ENCODE measurements at regions not wholly inside any gene's neighbourhood (a gene's known extent, or its start where the extent isn't known, plus 50 kb on each side); places are given as distances from the start of the nearest gene placed in this dataset.

GRCh38 chr2:58803192-58803591 is 562.1 kb upstream of the FANCL start:
- intact Hi-C loops (cut with DNase I) = no loop called here
- no peaks in the 10 kb centered on the region for H3K9me3 ChIP-seq
- H3K27me3 ChIP-seq = no peaks in the 10 kb centered on the region
- no peak overlapping the region for H3K27ac ChIP-seq
- WGBS, 2 donors = 44 to 59% methylated on average over 2 of the region's 2 CpGs
- ATAC-seq = no peak
- no peaks in the 10 kb centered on the region for H3K4me1 ChIP-seq
- H3K36me3 ChIP-seq (replicated peaks in 1 of 2; ENCODE audit: insufficient read depth in 1 of 2, low read depth in 2 of 2) = no peaks in the 10 kb centered on the region
- TF ChIP-seq POLR2A (IDR thresholded peaks at IDR 0.05) = no peak
- TF ChIP-seq, protein P1, sequence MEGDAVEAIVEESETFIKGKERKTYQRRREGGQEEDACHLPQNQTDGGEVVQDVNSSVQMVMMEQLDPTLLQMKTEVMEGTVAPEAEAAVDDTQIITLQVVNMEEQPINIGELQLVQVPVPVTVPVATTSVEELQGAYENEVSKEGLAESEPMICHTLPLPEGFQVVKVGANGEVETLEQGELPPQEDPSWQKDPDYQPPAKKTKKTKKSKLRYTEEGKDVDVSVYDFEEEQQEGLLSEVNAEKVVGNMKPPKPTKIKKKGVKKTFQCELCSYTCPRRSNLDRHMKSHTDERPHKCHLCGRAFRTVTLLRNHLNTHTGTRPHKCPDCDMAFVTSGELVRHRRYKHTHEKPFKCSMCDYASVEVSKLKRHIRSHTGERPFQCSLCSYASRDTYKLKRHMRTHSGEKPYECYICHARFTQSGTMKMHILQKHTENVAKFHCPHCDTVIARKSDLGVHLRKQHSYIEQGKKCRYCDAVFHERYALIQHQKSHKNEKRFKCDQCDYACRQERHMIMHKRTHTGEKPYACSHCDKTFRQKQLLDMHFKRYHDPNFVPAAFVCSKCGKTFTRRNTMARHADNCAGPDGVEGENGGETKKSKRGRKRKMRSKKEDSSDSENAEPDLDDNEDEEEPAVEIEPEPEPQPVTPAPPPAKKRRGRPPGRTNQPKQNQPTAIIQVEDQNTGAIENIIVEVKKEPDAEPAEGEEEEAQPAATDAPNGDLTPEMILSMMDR (IDR thresholded peaks at IDR 0.05) = no peak
- DNase-seq = no peak
- H3K4me3 ChIP-seq = no peak overlapping the region

DNA sequence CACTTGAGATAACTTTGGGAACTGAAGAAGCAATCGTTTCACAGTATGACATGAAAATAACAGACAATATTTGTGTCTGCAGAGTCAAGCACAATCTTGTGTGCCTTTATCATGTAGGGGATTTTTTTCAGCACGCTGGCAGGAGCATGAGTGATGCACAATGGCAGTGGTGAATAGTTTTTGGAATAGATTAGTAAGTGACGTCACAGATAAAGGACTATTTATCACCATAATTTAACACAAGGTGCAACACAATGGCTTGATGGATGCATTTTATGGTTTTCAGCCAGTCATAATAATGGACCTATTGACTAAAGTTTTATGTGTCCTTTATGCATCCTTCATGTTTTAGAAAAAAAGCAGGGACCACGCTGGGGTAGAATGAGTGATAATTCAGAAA is 559.8 kb upstream of the FANCL start:
- TF ChIP-seq POLR2A (IDR thresholded peaks at IDR 0.05) = no peak
- TF ChIP-seq, protein P1 (IDR thresholded peaks at IDR 0.05) = no peak
- Histone ChIP-seq H3K36me3 (replicated peaks in 1 of 2; ENCODE audit: insufficient read depth in 1 of 2, low read depth in 2 of 2) (no peaks in the 10 kb centered on the region), H3K4me3 (no peak overlapping the region), H3K27ac (no peak overlapping the region), H3K4me1 (no peaks in the 10 kb centered on the region), H3K9me3 (no peaks in the 10 kb centered on the region), H3K27me3 (no peaks in the 10 kb centered on the region)
- WGBS, 2 donors = 48 to 54% methylated on average over 4 of the region's 4 CpGs
- intact Hi-C loops (cut with DNase I) = no loop called here
- ATAC-seq (no peak), DNase-seq (no peak)

GRCh38 chr2:58798676-58799208 is 557.6 kb upstream of the FANCL start:
- Histone ChIP-seq H3K9me3 (no peaks in the 10 kb centered on the region), H3K27me3 (no peaks in the 10 kb centered on the region), H3K36me3 (replicated peaks in 1 of 2; ENCODE audit: insufficient read depth in 1 of 2, low read depth in 2 of 2) (no peaks in the 10 kb centered on the region), H3K4me1 (no peaks in the 10 kb centered on the region), H3K27ac (no peak overlapping the region), H3K4me3 (no peak overlapping the region)
- TF ChIP-seq POLR2A (IDR thresholded peaks at IDR 0.05) = no peak
- TF ChIP-seq, protein P1 (IDR thresholded peaks at IDR 0.05) = no peak
- intact Hi-C loops (cut with DNase I) = no loop called here
- DNase-seq = no peak
- no peak for ATAC-seq
- WGBS, 2 donors = 81 to 82% methylated on average over 6 of the region's 6 CpGs

DNA sequence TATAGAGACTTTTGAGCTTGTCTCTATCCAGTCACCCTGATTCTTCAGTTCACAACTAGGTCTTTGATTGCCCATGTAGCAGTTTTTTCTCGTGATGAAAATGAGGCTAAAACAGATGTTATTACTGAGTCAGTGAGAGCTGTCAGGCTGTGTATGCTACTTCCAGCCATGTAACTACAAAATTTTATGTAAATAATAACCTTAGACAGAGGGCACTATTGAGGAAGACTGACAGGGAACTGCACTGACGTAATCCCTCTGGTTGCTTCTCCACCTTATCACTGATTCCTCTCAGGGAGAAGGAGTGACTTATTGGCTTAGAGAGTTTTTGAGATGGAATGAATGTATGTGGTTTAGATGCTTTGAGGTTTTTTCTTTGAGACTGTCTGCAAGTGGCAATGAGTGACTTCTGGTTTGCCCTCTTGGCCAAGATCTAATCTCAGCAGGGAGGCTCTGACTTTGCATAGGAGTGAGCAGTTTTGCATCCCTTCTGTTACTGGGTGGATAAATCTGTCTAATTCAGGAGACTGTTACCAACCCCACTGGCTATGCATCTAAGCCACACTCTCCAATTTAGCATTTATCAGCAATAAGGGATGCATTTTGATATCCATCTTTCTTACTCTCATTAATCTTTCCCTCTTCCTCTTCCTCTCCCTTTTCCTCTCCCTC is 555.2 kb upstream of the FANCL start:
- intact Hi-C loops (cut with DNase I) = no loop called here
- no peaks in the 10 kb centered on the region for H3K27me3 ChIP-seq
- H3K4me1 ChIP-seq = no peaks in the 10 kb centered on the region
- H3K27ac ChIP-seq = no peak overlapping the region
- WGBS, 2 donors = 46 to 52% methylated on average over 2 of the region's 2 CpGs
- H3K9me3 ChIP-seq = no peaks in the 10 kb centered on the region
- no peaks in the 10 kb centered on the region for H3K36me3 ChIP-seq (replicated peaks in 1 of 2; ENCODE audit: insufficient read depth in 1 of 2, low read depth in 2 of 2)
- TF ChIP-seq POLR2A (IDR thresholded peaks at IDR 0.05) = no peak
- TF ChIP-seq, protein P1 (IDR thresholded peaks at IDR 0.05) = no peak
- no peak for DNase-seq
- no peak overlapping the region for H3K4me3 ChIP-seq
- no peak for ATAC-seq

- Histone ChIP-seq H3K9me3 (no peaks in the 10 kb centered on the region), H3K4me1 (no peaks in the 10 kb centered on the region), H3K36me3 (replicated peaks in 1 of 2; ENCODE audit: insufficient read depth in 1 of 2, low read depth in 2 of 2) (no peaks in the 10 kb centered on the region), H3K4me3 (no peak overlapping the region), H3K27ac (no peak overlapping the region), H3K27me3 (no peaks in the 10 kb centered on the region)
- DNase-seq (no peak), ATAC-seq (no peak)
- intact Hi-C loops (cut with DNase I) = no loop called here
- TF ChIP-seq POLR2A (IDR thresholded peaks at IDR 0.05) = no peak
Measured at GRCh38 chr2:58794916-58795315, 553.8 kb upstream of the FANCL start.
